A549 (cell line): ENCODE measurements at regions not wholly inside any gene's neighbourhood (a gene's known extent, or its start where the extent isn't known, plus 50 kb on each side); places are given as distances from the start of the nearest gene placed in this dataset.

Experiments used
- ATAC-seq, 2 experiments: fragments of 200-7000 bp in 1 of 2; fragments of >200 bp in 1 of 2; cut with Nextera tagmentation in 1 of 2; cut with Tn5 transposase in 1 of 2; 3 replicates each; pipeline versions ENCODE4 v1.8.0 to v1.9.1; 2018 to 2020; ENCODE audit warnings: mild to moderate bottlenecking in 1 of 2, moderate library complexity in 1 of 2
- CTCF ChIA-PET: fragments of 300-600 bp; sonication (Branson Sonifier 250); formaldehyde crosslinking; extraction: SDS; loops from one replicate; lab custom pipeline; 2021; ENCODE audit warnings: antibody characterized with exemption, inconsistent platforms; lab: Yijun Ruan, JAX
- POLR2A ChIA-PET: fragments of 350-600 bp; formaldehyde crosslinking; extraction: SDS; loops from one replicate; lab custom pipeline; 2021; ENCODE audit warnings: antibody characterized with exemption, inconsistent platforms; lab: Yijun Ruan, JAX
- DNase-seq, 2 experiments: peaks; one replicate each; pipeline versions ENCODE4 v3.0.0 to v3.0.0-alpha.2; 2011 to 2016; ENCODE audit warnings: low read depth in 1 of 2, low spot score in 1 of 2
- FAIRE-seq: peaks from 2 replicates; lab custom pipeline; 2011; peaks lifted over from hg19 to GRCh38; lab: Jason Lieb, UNC
- H3K27ac ChIP-seq, 2 experiments: fragments of >200 bp; sonication (Bioruptor Twin); formaldehyde crosslinking; 3 replicates each; pipeline ENCODE4 v1.5.1; 2016 to 2017
- H3K4me1 ChIP-seq: fragments of >200 bp; sonication (Bioruptor Twin); formaldehyde crosslinking; 3 replicates; pipeline ENCODE4 v1.6.1; 2016
- H3K4me2 ChIP-seq: fragments of >200 bp; sonication (Bioruptor Twin); formaldehyde crosslinking; 3 replicates; pipeline ENCODE4 v1.6.1; 2016
- H3K4me3 ChIP-seq: fragments of >200 bp; sonication (Bioruptor Twin); formaldehyde crosslinking; 3 replicates; pipeline ENCODE4 v1.5.1; 2016
- H3K9me3 ChIP-seq: fragments of >200 bp; sonication (Bioruptor Twin); formaldehyde crosslinking; 3 replicates; pipeline ENCODE4 v1.6.1; 2016
- BCL3 ChIP-seq: fragments of >200 bp; sonication (Bioruptor Twin); formaldehyde crosslinking; IDR thresholded peaks from 3 replicates; pipeline ENCODE4 v1.6.1; 2016
- CBX8 ChIP-seq: fragments of 200-600 bp; sonication (generic); IDR thresholded peaks from 2 replicates; pipeline ENCODE4 v1.6.1; 2016
- CHD2 ChIP-seq: fragments of 150-350 bp; IDR thresholded peaks from 2 replicates; pipeline ENCODE4 v1.6.1; 2014; ENCODE audit warnings: low read length; ENCODE audit not compliant: partially characterized antibody
- E2F6 ChIP-seq: IDR thresholded peaks from 2 replicates; pipeline ENCODE4 v1.6.1; 2012; ENCODE audit warnings: low read depth, borderline replicate concordance
- EHMT2 ChIP-seq: fragments of 200-600 bp; sonication (generic); IDR thresholded peaks from 2 replicates; pipeline ENCODE4 v1.6.1; 2016; ENCODE audit warnings: antibody characterized with exemption, low read depth, mild to moderate bottlenecking, moderate library complexity
- FOSB ChIP-seq: fragments of 250-450 bp; sonication (Bioruptor Pico); IDR thresholded peaks from 2 replicates; pipeline ENCODE4 v1.5.0; 2020; ENCODE audit warnings: mild to moderate bottlenecking, moderate library complexity
- GATA3 ChIP-seq: IDR thresholded peaks from 2 replicates; pipeline ENCODE4 v1.6.1; 2012; ENCODE audit warnings: borderline replicate concordance
- HDAC2 ChIP-seq: fragments of 200-600 bp; sonication (generic); IDR thresholded peaks from 2 replicates; pipeline ENCODE4 v1.6.1; 2016
- HEYL ChIP-seq: fragments of 250-450 bp; sonication (Bioruptor Pico); IDR thresholded peaks from 2 replicates; pipeline ENCODE4 v1.8.0; 2021; ENCODE audit warnings: mild to moderate bottlenecking, moderate library complexity
- JUN ChIP-seq, 2 experiments: fragments of >200 bp; sonication (Bioruptor Twin); formaldehyde crosslinking; IDR thresholded peaks; 2 replicates in 1 of 2; 3 replicates in 1 of 2; pipeline ENCODE4 v1.6.1; 2016 to 2017
- JUNB ChIP-seq: fragments of >200 bp; sonication (Bioruptor Twin); formaldehyde crosslinking; IDR thresholded peaks from 2 replicates; pipeline ENCODE4 v1.6.1; 2016
- MAFK ChIP-seq: fragments of 450-650 bp; IDR thresholded peaks from 2 replicates; pipeline ENCODE4 v1.6.1; 2014; ENCODE audit not compliant: partially characterized antibody
- MYC ChIP-seq: IDR thresholded peaks from 2 replicates; pipeline ENCODE4 v1.6.1; 2012; ENCODE audit warnings: mild to moderate bottlenecking, inconsistent platforms, low read length, improper control_type of control experiment, borderline replicate concordance
- NFE2L2 ChIP-seq: fragments of 150-350 bp; conservative IDR thresholded peaks from 2 replicates; pipeline ENCODE4 v1.6.1; 2014; ENCODE audit warnings: low read length
- NR3C1 ChIP-seq: fragments of >200 bp; sonication (Bioruptor Twin); formaldehyde crosslinking; IDR thresholded peaks from 3 replicates; pipeline ENCODE4 v1.6.1; 2017
- PBX3 ChIP-seq: IDR thresholded peaks from 2 replicates; pipeline ENCODE4 v1.6.1; 2012
- RCOR1 ChIP-seq: fragments of 150-350 bp; IDR thresholded peaks from 2 replicates; pipeline ENCODE4 v1.6.1; 2014; ENCODE audit warnings: antibody characterized with exemption, low read length, low read depth
- RNF2 ChIP-seq: fragments of 200-600 bp; sonication (generic); IDR thresholded peaks from 2 replicates; pipeline ENCODE4 v1.6.1; 2016; ENCODE audit warnings: low read depth, mild to moderate bottlenecking, antibody characterized with exemption, moderate library complexity, borderline replicate concordance
- ZC3H11A ChIP-seq: fragments of 450-650 bp; IDR thresholded peaks from 2 replicates; pipeline ENCODE4 v1.6.1; 2014; ENCODE audit warnings: antibody characterized with exemption, mild to moderate bottlenecking
- ZSCAN20 ChIP-seq: fragments of 250-450 bp; sonication (Bioruptor Pico); IDR thresholded peaks from 2 replicates; pipeline ENCODE4 v1.8.0; 2022; ENCODE audit warnings: mild to moderate bottlenecking, moderate library complexity
- WGBS: methylation state at CpG from one replicate; pipeline ENCODE4 v1.1.6; 2017; ENCODE audit errors: missing lambda C conversion rate; 5-methylcytosine and 5-hydroxymethylcytosine counted together
- TF ChIP-seq, protein P1 (sequence below): fragments of 250-450 bp; sonication (Bioruptor Pico); IDR thresholded peaks from 2 replicates; pipeline ENCODE4 v1.5.0; 2020; ENCODE audit warnings: low read depth, mild to moderate bottlenecking, moderate library complexity
- TF ChIP-seq, protein P2 (sequence below): fragments of 200-600 bp; sonication (generic); IDR thresholded peaks from 2 replicates; pipeline ENCODE4 v1.6.1; 2016; ENCODE audit warnings: antibody characterized with exemption, mild to moderate bottlenecking, moderate library complexity
- TF ChIP-seq, protein P3 (sequence below): fragments of 150-350 bp; IDR thresholded peaks from 2 replicates; pipeline ENCODE4 v1.6.1; 2014; ENCODE audit warnings: low read depth, mild to moderate bottlenecking, low read length
- TF ChIP-seq, protein P4 (sequence below): fragments of >200 bp; sonication (Bioruptor Twin); formaldehyde crosslinking; IDR thresholded peaks from 3 replicates; pipeline ENCODE4 v1.5.1; 2016
- TF ChIP-seq, protein P5 (sequence below): fragments of 450-650 bp; IDR thresholded peaks from 2 replicates; pipeline ENCODE4 v1.6.1; 2014; ENCODE audit warnings: antibody characterized with exemption

GRCh38 chr9:79877943-79878602 lies 306.3 kb downstream of the TLE4 start:
- H3K4me1 ChIP-seq, result no peaks in the 10 kb centered on the region
- no peak overlapping the region for H3K4me3 ChIP-seq
- POLR2A ChIA-PET, result no interaction called here
- CTCF ChIA-PET, result no interaction called here
- ATAC-seq (no peak), FAIRE-seq (no peak), DNase-seq (no peak)
- 7% methylated on average over 3 of the region's 3 CpGs for WGBS
- H3K4me2 ChIP-seq, result no peak overlapping the region
- no peak overlapping the region for H3K27ac ChIP-seq
- TF ChIP-seq JUN (IDR thresholded peaks at IDR 0.05), result no peak
- no peak for TF ChIP-seq FOSB (CRISPR knock-in tag)
- no peak for TF ChIP-seq ZSCAN20
- TF ChIP-seq JUNB, result no peak
- no peak for TF ChIP-seq MAFK
- TF ChIP-seq E2F6, result no peak
- no peak for TF ChIP-seq PBX3
- TF ChIP-seq RNF2, result no peak
- no peak for TF ChIP-seq HDAC2
- H3K9me3 ChIP-seq, result no peaks in the 10 kb centered on the region

DNA sequence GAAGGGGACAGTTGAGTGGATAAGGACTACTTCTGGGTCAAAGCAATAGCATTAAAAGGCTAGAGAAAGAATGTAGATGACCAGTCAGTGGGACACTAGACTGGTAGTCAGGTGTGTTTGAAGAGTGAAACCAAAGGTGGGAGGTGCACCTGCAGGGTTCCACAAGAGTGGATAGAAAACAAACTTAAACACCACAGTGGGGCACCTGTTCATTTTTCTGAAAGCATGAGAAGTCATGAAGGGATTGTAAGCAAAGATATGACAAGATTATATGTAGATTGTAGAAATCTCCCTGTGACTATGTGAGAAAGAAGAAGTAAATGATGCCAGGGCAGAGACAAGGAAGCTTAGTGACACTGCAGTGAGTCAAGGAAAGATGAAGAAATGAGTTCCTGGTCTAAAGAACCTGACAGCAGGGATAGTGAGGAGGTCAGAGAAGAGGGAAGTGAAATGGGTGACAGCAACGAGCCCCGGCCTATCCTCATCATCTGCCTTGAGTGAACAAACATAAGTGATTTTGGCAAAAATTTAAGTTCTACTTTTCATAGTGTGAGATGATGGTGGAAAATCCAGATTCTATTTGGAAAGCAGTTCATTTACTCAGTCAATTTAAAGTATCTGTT lies 296.9 kb downstream of the TLE4 start:
- 34% methylated on average over 2 of the region's 2 CpGs for WGBS
- Histone ChIP-seq H3K9me3 (no peaks in the 10 kb centered on the region), H3K4me2 (no peak overlapping the region), H3K27ac (no peak overlapping the region), H3K4me1 (no peaks in the 10 kb centered on the region), H3K4me3 (no peak overlapping the region)
- CTCF ChIA-PET, result no interaction called here
- TF ChIP-seq BCL3, result no peak
- no peak for TF ChIP-seq FOSB (CRISPR knock-in tag)
- TF ChIP-seq HEYL (CRISPR knock-in tag), result no peak
- no peak for TF ChIP-seq EHMT2
- TF ChIP-seq, protein P1, sequence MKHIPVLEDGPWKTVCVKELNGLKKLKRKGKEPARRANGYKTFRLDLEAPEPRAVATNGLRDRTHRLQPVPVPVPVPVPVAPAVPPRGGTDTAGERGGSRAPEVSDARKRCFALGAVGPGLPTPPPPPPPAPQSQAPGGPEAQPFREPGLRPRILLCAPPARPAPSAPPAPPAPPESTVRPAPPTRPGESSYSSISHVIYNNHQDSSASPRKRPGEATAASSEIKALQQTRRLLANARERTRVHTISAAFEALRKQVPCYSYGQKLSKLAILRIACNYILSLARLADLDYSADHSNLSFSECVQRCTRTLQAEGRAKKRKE (CRISPR knock-in tag), result no peak
- TF ChIP-seq RCOR1, result no peak
- no peak for TF ChIP-seq GATA3
- TF ChIP-seq MYC, result no peak
- no peak for TF ChIP-seq NFE2L2
- no peak for TF ChIP-seq ZC3H11A
- no peak for TF ChIP-seq CHD2
- no peak for TF ChIP-seq NR3C1
- TF ChIP-seq, protein P2, sequence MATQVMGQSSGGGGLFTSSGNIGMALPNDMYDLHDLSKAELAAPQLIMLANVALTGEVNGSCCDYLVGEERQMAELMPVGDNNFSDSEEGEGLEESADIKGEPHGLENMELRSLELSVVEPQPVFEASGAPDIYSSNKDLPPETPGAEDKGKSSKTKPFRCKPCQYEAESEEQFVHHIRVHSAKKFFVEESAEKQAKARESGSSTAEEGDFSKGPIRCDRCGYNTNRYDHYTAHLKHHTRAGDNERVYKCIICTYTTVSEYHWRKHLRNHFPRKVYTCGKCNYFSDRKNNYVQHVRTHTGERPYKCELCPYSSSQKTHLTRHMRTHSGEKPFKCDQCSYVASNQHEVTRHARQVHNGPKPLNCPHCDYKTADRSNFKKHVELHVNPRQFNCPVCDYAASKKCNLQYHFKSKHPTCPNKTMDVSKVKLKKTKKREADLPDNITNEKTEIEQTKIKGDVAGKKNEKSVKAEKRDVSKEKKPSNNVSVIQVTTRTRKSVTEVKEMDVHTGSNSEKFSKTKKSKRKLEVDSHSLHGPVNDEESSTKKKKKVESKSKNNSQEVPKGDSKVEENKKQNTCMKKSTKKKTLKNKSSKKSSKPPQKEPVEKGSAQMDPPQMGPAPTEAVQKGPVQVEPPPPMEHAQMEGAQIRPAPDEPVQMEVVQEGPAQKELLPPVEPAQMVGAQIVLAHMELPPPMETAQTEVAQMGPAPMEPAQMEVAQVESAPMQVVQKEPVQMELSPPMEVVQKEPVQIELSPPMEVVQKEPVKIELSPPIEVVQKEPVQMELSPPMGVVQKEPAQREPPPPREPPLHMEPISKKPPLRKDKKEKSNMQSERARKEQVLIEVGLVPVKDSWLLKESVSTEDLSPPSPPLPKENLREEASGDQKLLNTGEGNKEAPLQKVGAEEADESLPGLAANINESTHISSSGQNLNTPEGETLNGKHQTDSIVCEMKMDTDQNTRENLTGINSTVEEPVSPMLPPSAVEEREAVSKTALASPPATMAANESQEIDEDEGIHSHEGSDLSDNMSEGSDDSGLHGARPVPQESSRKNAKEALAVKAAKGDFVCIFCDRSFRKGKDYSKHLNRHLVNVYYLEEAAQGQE, result no peak
- TF ChIP-seq CBX8, result no peak
- TF ChIP-seq, protein P3, sequence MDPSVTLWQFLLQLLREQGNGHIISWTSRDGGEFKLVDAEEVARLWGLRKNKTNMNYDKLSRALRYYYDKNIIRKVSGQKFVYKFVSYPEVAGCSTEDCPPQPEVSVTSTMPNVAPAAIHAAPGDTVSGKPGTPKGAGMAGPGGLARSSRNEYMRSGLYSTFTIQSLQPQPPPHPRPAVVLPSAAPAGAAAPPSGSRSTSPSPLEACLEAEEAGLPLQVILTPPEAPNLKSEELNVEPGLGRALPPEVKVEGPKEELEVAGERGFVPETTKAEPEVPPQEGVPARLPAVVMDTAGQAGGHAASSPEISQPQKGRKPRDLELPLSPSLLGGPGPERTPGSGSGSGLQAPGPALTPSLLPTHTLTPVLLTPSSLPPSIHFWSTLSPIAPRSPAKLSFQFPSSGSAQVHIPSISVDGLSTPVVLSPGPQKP, result no peak
- TF ChIP-seq, protein P4, sequence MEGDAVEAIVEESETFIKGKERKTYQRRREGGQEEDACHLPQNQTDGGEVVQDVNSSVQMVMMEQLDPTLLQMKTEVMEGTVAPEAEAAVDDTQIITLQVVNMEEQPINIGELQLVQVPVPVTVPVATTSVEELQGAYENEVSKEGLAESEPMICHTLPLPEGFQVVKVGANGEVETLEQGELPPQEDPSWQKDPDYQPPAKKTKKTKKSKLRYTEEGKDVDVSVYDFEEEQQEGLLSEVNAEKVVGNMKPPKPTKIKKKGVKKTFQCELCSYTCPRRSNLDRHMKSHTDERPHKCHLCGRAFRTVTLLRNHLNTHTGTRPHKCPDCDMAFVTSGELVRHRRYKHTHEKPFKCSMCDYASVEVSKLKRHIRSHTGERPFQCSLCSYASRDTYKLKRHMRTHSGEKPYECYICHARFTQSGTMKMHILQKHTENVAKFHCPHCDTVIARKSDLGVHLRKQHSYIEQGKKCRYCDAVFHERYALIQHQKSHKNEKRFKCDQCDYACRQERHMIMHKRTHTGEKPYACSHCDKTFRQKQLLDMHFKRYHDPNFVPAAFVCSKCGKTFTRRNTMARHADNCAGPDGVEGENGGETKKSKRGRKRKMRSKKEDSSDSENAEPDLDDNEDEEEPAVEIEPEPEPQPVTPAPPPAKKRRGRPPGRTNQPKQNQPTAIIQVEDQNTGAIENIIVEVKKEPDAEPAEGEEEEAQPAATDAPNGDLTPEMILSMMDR, result no peak
- no peak for TF ChIP-seq JUN (IDR thresholded peaks at IDR 0.05)
- TF ChIP-seq, protein P5, sequence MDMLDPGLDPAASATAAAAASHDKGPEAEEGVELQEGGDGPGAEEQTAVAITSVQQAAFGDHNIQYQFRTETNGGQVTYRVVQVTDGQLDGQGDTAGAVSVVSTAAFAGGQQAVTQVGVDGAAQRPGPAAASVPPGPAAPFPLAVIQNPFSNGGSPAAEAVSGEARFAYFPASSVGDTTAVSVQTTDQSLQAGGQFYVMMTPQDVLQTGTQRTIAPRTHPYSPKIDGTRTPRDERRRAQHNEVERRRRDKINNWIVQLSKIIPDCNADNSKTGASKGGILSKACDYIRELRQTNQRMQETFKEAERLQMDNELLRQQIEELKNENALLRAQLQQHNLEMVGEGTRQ, result no peak
- POLR2A ChIA-PET, result no interaction called here
- FAIRE-seq (no peak), ATAC-seq (no peak), DNase-seq (no peak)
